IMR-90 (cell line): ENCODE measurements at regions not wholly inside any gene's neighbourhood (a gene's known extent, or its start where the extent isn't known, plus 50 kb on each side); places are given as distances from the start of the nearest gene placed in this dataset.

Experiments
- ATAC-seq: fragments of 200-7000 bp; cut with Tn5 transposase; 2 replicates; pipeline ENCODE4 v1.9.1; 2020; ENCODE audit warnings: low read depth, mild to moderate bottlenecking, moderate library complexity
- BruUV-seq: library from RNA; stranded (reverse); fragments of 400-500 nt; replicated peaks from 2 replicates; lab custom pipeline; 2021; lab: Mats Ljungman, UMichigan
- CTCF ChIA-PET: fragments of 300-600 bp; formaldehyde crosslinking; extraction: SDS; loops from one replicate; lab custom pipeline; 2021; ENCODE audit warnings: antibody characterized with exemption; lab: Yijun Ruan, JAX
- POLR2A ChIA-PET: fragments of 300-600 bp; sonication (Branson Sonifier 250); formaldehyde crosslinking; loops from one replicate; lab custom pipeline; 2022; ENCODE audit warnings: antibody characterized with exemption; ENCODE audit not compliant: unreplicated experiment; lab: Charles Lee
- DNase-seq: peaks from one replicate; pipeline ENCODE4 v3.0.0; 2013
- H2AFZ ChIP-seq: replicated peaks from 2 replicates; pipeline ENCODE3; 2013; ENCODE audit warnings: low read length, mild to moderate bottlenecking; ENCODE audit not compliant: poor library complexity
- H2AK5ac ChIP-seq: 2 replicates; pipeline ENCODE4 v1.6.1; 2013; ENCODE audit warnings: low read depth, low read length, inconsistent platforms
- H2AK9ac ChIP-seq: replicated peaks from 2 replicates; pipeline ENCODE3; 2013; ENCODE audit warnings: mild to moderate bottlenecking, low read depth, low read length, moderate library complexity; ENCODE audit not compliant: poor library complexity
- H2BK120ac ChIP-seq: 2 replicates; pipeline ENCODE4 v1.6.1; 2013; ENCODE audit warnings: low read depth, low read length, inconsistent platforms
- H2BK15ac ChIP-seq: 3 replicates; pipeline ENCODE4 v1.6.1; 2013; ENCODE audit warnings: low read depth, low read length, inconsistent platforms
- H2BK20ac ChIP-seq: 2 replicates; pipeline ENCODE4 v1.6.1; 2013; ENCODE audit warnings: low read depth, mild to moderate bottlenecking, inconsistent platforms, low read length, moderate library complexity
- H2BK5ac ChIP-seq: 2 replicates; pipeline ENCODE4 v1.6.1; 2013; ENCODE audit warnings: mild to moderate bottlenecking, low read depth, low read length, inconsistent platforms; ENCODE audit not compliant: poor library complexity, severe bottlenecking
- H3K14ac ChIP-seq: replicated peaks from 2 replicates; pipeline ENCODE4 v1.6.1; 2013; ENCODE audit warnings: low read depth, low read length, inconsistent platforms
- H3K18ac ChIP-seq: 2 replicates; pipeline ENCODE4 v1.6.1; 2013; ENCODE audit warnings: low read depth, low read length, control low read depth
- H3K23ac ChIP-seq: 2 replicates; pipeline ENCODE4 v1.6.1; 2013; ENCODE audit warnings: low read depth, low read length, inconsistent platforms
- H3K27ac ChIP-seq: 2 replicates; pipeline ENCODE4 v1.5.1; 2013; ENCODE audit warnings: mild to moderate bottlenecking, control low read depth, low read length; ENCODE audit not compliant: insufficient read depth
- H3K27me3 ChIP-seq: 2 replicates; pipeline ENCODE4 v1.6.1; 2013; ENCODE audit warnings: low read length; ENCODE audit not compliant: control insufficient read depth, insufficient read depth
- H3K36me3 ChIP-seq: 2 replicates; pipeline ENCODE4 v1.6.1; 2013; ENCODE audit warnings: low read length, mixed read lengths; ENCODE audit not compliant: control insufficient read depth, insufficient read depth
- H3K4ac ChIP-seq: 2 replicates; pipeline ENCODE4 v1.6.1; 2013; ENCODE audit warnings: low read depth, low read length, inconsistent platforms
- H3K4me1 ChIP-seq: 2 replicates; pipeline ENCODE4 v1.6.1; 2013; ENCODE audit warnings: low read length, mixed read lengths; ENCODE audit not compliant: control insufficient read depth, insufficient read depth
- H3K4me2 ChIP-seq: 2 replicates; pipeline ENCODE4 v1.6.1; 2013; ENCODE audit warnings: low read depth, mild to moderate bottlenecking, control low read depth, low read length, moderate library complexity
- H3K4me3 ChIP-seq: 2 replicates; pipeline ENCODE4 v1.5.1; 2013; ENCODE audit warnings: low read depth, mild to moderate bottlenecking, control low read depth, low read length, moderate library complexity; ENCODE audit not compliant: insufficient read depth
- H3K56ac ChIP-seq: 2 replicates; pipeline ENCODE4 v1.6.1; 2013; ENCODE audit warnings: low read length, inconsistent platforms; ENCODE audit not compliant: insufficient read depth; ENCODE audit errors: extremely low read depth
- H3K79me1 ChIP-seq, 2 experiments: 2 replicates each; pipeline ENCODE4 v1.6.1; 2013; ENCODE audit warnings: low read length in 2 of 2, inconsistent platforms in 1 of 2, low read depth in 1 of 2
- H3K9ac ChIP-seq: 2 replicates; pipeline ENCODE4 v1.6.1; 2013; ENCODE audit warnings: low read depth, low read length, control low read depth
- H3K9me1 ChIP-seq: 2 replicates; pipeline ENCODE4 v1.6.1; 2013; ENCODE audit warnings: low read length, inconsistent platforms; ENCODE audit not compliant: insufficient read depth
- H3K9me3 ChIP-seq: 2 replicates; pipeline ENCODE4 v1.6.1; 2013; ENCODE audit warnings: low read length; ENCODE audit not compliant: control insufficient read depth, insufficient read depth
- H4K20me1 ChIP-seq: 2 replicates; pipeline ENCODE4 v1.6.1; 2013; ENCODE audit warnings: low read length, inconsistent platforms; ENCODE audit not compliant: insufficient read depth
- H4K5ac ChIP-seq: 2 replicates; pipeline ENCODE4 v1.6.1; 2013; ENCODE audit warnings: mild to moderate bottlenecking, low read depth, low read length, control low read depth
- H4K8ac ChIP-seq, 2 experiments: 2 replicates each; pipeline ENCODE4 v1.6.1; 2013; ENCODE audit warnings: low read depth in 2 of 2, low read length in 2 of 2, control low read depth in 1 of 2, inconsistent platforms in 1 of 2
- H4K91ac ChIP-seq: 2 replicates; pipeline ENCODE4 v1.6.1; 2013; ENCODE audit warnings: low read depth, low read length, inconsistent platforms; ENCODE audit not compliant: insufficient read depth
- CEBPB ChIP-seq: IDR thresholded peaks from 2 replicates; pipeline ENCODE4 v1.6.1; 2012; ENCODE audit warnings: low read depth, low read length, improper control_type of control experiment
- MXI1 ChIP-seq: IDR thresholded peaks from 2 replicates; pipeline ENCODE4 v1.6.1; 2012; ENCODE audit warnings: low read depth, mild to moderate bottlenecking, low read length, moderate library complexity, borderline replicate concordance
- RFX5 ChIP-seq: IDR thresholded peaks from 2 replicates; pipeline ENCODE4 v1.8.0; 2012; ENCODE audit warnings: low read depth, mild to moderate bottlenecking, low read length, moderate library complexity
- dilution Hi-C: fragments of 300-500 bp; cut with HindIII; formaldehyde crosslinking; loops from one replicate; pipeline ENCODE4 v1.14.3; 2018; ENCODE audit warnings: low sequenced_read_pairs; ENCODE audit not compliant: unreplicated experiment
- in situ Hi-C: fragments of 300-500 bp; cut with MboI; formaldehyde crosslinking; loops from 3 replicates; pipeline ENCODE4 v1.14.3; 2019; ENCODE audit warnings: low sequenced_read_pairs, inconsistent platforms, mixed read lengths
- intact Hi-C: fragments of 100-400 bp; cut with micrococcal nuclease; formaldehyde crosslinking; loops from 2 replicates; pipeline ENCODE4 v1.10.0; 2022

DNA sequence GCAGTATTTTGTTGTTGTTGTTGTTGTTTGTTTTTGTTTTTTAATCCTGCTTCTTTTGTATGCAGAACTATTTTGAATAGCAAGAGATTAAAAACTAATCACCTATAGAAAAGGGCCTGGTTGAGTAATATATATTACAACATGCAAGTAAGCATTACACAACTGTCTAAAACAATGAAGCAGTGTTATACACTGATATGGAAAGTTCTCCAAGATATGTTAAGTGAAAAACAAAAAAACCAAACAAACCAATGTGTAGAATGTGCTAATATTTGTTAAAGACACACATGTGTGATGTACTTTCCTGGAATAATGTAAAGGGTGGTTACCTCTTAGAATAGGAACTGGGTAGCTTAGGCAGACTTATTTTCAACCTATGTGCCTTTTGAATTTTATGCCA is 117.4 kb downstream of the ZNF365 start:
- no peaks in the 10 kb centered on the region for H3K9me3 ChIP-seq
- BruUV-seq = no TSS peak
- no peak overlapping the region for H4K5ac ChIP-seq
- H4K8ac ChIP-seq = no peak overlapping the region
- H3K56ac ChIP-seq = no peak overlapping the region
- ChIA-PET POLR2A (no interaction called here), CTCF (interaction anchor here (0.6 to 0.8 kb wide), 3 partner anchors 12 to 24 kb away, joined by 3 to 5 read pairs (median 4); no protein-coding TSS in a partner anchor)
- H3K36me3 ChIP-seq = no peaks in the 10 kb centered on the region
- TF ChIP-seq CEBPB (peak; percentile 28; the same call in 1 of the 2 replicates), RFX5 (no peak), MXI1 (no peak)
- H2BK20ac ChIP-seq = no peak overlapping the region
- H3K18ac ChIP-seq = no peak overlapping the region
- no peak overlapping the region for H2AK9ac ChIP-seq
- no peak overlapping the region for H3K4me2 ChIP-seq
- H3K9me1 ChIP-seq = no peaks in the 10 kb centered on the region
- dilution Hi-C loops = no loop called here
- H3K79me1 ChIP-seq = no peaks in the 10 kb centered on the region
- H3K14ac ChIP-seq = no peak overlapping the region
- DNase-seq (no peak), ATAC-seq (no peak)
- H3K4ac ChIP-seq = no peak overlapping the region
- no peak overlapping the region for H2BK15ac ChIP-seq
- H3K4me3 ChIP-seq = no peak overlapping the region
- no peak overlapping the region for H3K9ac ChIP-seq
- H2AFZ ChIP-seq = no peak overlapping the region
- H4K20me1 ChIP-seq = no peaks in the 10 kb centered on the region
- no peak overlapping the region for H3K27ac ChIP-seq
- H3K23ac ChIP-seq = no peak overlapping the region
- no peak overlapping the region for H4K91ac ChIP-seq
- peaks cover 8% of the 10 kb centered on the region for H3K27me3 ChIP-seq
- no peaks in the 10 kb centered on the region for H3K4me1 ChIP-seq
- no peak overlapping the region for H2BK120ac ChIP-seq
- no peak overlapping the region for H2AK5ac ChIP-seq
- H2BK5ac ChIP-seq = no peak overlapping the region
- intact Hi-C loops = loop anchor here (5.0 kb wide), 1 partner anchor 101 kb away; no protein-coding TSS in a partner anchor
- in situ Hi-C loops = no loop called here
